HG02763 (cell line): ENCODE measurements at regions not wholly inside any gene's neighbourhood (a gene's known extent, or its start where the extent isn't known, plus 50 kb on each side); places are given as distances from the start of the nearest gene placed in this dataset.
"Not testable (repeated sequence)": the region's sequence is repeated elsewhere in the genome, so short reads cannot be mapped to it uniquely, and the experiment has no call there.

Experiments
- ATAC-seq: cut with Tn5 transposase; IDR thresholded peaks from one replicate; pipeline ENCODE4 v1.9.1; 2021; ENCODE audit warnings: mild to moderate bottlenecking, moderate library complexity; ENCODE audit not compliant: unreplicated experiment

GRCh38 chr10:108000365-108000764 is 835.9 kb upstream of the SORCS1 start:
- ATAC-seq = no peak

- ATAC-seq = no peak
These were observed 830.2 kb upstream of the SORCS1 start for GRCh38 chr10:107994621-107995270.

DNA sequence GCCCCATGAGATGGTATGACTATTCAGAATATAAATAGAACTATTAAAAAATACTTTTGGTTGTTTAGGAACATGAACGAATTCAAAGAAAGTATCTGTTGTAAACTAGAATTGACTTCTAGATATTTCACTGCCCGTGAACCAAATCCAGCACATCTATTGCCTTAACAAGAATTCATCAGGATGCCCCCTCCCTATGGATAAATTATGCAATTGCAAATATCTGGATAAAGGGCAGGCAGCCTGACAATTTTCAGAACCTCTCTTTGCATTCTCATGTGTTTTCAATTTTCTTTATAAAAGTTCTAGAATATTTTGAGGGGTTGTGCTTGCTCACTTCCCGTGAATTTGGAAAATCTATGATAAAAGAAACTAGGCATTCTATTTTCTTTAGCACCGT is 822.1 kb upstream of the SORCS1 start:
- ATAC-seq = no peak

GRCh38 chr10:107984581-107984980 is 820.1 kb upstream of the SORCS1 start:
- no peak for ATAC-seq

DNA sequence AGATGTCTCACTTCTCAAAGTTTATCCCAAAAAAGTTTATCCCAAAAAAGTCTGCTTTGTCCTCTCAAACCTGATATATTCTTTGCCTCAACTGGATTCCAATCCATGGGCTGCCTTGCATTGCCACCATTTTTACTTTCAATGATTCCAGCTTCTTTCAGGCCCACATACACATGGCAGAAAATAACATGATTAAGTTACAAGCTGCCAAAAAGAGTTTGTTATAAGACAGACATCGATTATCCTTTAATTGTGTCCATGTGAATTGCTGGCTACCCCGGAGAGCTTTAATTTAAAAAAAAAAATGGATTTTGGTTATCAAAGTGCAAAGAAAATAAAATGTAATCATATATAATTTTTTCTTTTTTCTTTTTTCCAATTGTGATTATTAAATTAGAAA is 819.6 kb upstream of the SORCS1 start:
- ATAC-seq = no peak

GRCh38 chr10:107978455-107978854 is 813.9 kb upstream of the SORCS1 start:
- no peak for ATAC-seq

DNA sequence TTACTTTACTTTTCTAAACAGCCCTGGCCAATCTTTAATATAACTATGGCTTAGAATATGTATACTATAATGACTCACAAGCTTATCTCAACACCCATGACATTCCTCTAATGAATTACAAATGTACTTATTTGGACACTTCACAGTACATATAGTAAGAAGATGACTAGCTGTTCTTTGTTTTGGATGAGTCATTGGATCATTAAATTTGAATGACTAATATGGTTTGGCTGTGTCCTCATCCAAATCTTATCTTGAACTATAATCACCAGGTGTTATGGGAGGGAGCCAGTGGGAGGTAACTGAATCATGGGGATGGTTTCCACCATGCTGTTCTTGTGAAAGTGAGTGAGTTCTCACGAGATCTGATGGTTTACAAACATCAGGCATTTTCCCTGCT is 807.5 kb upstream of the SORCS1 start:
- ATAC-seq = no peak

DNA sequence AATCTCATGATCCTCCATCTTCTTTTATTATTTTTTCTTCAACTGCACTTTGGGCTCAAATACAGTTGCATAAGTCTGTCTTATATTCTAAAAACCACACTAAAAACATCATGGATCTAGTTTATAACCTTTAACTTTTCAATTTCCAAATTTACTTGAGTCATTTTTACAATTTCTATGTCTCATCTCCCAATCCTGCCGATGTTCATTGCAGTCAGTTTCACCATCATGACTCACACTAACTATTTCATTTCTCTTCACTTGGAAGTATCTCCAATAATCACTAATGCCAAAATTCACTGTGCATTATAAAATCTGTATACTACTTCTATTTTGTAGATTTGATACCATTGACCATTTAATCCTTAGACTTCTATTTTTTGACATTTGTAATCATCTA is 806.9 kb upstream of the SORCS1 start:
- ATAC-seq = no peak

DNA sequence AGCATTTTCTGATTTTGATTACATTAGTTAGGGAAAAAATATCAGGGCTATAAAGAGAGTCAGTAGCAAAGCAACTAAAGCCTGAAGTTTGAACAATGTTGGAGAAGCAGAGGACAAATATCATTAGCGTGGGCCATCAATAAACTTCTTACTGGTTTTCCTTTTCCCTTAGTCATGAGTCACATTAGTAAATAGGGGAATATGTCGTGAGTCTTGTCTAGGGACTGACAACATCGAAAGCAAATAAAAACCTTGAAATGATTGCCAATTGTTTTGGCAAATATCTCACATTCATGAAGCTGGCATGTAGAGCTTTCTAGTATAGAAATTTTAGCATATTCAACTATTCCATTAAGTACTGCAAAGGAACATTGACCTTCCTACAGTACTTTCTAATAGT is 806.0 kb upstream of the SORCS1 start:
- ATAC-seq = no peak

GRCh38 chr10:107969936-107970335 is 805.4 kb upstream of the SORCS1 start:
- no peak for ATAC-seq

GRCh38 chr10:107966826-107967225 is 802.3 kb upstream of the SORCS1 start:
- no peak for ATAC-seq

GRCh38 chr10:107952649-107953556 is 788.4 kb upstream of the SORCS1 start:
- no peak for ATAC-seq

GRCh38 chr10:107950411-107951062 is 786.0 kb upstream of the SORCS1 start:
- not testable (repeated sequence) for ATAC-seq

- ATAC-seq = no peak
These were observed 778.3 kb upstream of the SORCS1 start for GRCh38 chr10:107942826-107943225.

- ATAC-seq = no peak
These were observed 768.6 kb upstream of the SORCS1 start for GRCh38 chr10:107933076-107933475.

GRCh38 chr10:107931808-107932207 is 767.3 kb upstream of the SORCS1 start:
- ATAC-seq = no peak

DNA sequence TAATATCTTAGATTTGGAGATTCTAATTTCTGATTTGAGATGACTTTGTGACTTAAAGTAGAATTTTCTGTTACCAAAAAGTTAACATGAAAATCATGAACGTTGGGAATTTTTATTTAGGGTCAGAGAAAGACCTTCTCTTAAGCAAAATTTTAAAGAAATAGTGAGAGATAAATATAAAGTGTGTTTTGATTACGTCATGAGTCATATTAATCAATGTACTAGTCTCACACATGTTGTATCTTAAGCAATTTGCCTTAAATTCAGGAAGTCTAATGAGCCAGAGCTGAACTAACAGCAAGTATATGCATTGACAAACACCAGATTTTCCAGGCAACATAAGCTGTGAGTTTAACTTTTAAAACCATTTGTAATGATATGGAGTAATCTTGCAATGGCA is 765.5 kb upstream of the SORCS1 start:
- ATAC-seq = no peak

DNA sequence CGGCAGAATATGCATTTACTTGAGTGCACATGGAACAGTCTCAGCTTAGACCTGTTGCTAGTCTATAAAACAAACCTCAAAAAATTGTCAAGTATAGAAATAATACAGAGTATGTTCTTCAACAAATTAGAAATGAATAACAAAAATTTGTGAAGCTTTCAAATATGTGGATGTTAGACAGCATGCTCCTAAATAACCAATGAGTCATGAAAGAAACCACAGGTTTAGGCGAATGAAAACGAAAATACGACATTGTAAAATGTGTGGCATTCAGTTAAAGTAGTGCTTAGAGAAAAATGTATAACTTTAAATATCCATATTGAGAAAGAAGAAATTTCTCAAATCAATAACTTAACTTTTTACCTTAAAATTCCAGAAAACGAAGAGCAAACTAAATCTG is 760.0 kb upstream of the SORCS1 start:
- ATAC-seq = no peak

- ATAC-seq = no peak
These were observed 755.2 kb upstream of the SORCS1 start for GRCh38 chr10:107919626-107920235.

DNA sequence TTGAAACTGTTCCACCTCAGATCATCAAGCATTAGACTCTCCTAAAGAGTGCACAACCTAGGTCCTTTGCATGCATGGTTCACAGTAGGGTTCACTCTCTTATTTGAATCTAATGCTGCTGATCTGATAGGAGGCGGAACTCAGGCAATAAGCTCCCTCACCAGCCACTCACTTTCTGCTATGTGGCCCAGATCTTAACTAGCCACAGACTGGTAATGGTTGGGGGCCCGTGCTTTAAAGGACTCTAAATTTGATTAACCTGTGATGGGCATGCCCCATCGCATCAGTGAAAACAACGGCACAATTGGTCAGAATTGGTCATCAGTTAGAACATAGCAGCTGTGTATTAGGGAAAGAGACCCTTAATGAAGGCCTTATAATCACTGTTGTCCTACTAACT is 753.7 kb upstream of the SORCS1 start:
- ATAC-seq = no peak

DNA sequence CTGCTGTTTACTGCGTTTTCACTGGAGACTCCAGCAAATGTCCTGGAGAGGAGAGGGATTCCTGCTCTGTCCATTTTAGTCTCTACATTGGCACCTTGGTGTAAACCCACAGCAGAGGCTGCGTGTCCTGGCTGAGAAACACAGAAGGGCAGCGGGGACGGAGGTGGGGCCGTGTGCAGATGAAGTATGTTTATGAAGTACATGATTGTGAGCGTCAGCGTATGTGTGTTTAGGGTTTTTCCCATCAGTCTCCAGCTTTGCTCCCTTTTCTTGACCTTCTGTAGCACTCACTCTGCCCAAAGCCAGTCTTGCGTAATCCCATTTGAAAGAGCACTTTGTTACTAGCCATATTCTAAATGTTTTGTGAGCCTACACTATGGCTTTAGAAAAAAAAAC is 750.7 kb upstream of the SORCS1 start:
- no peak for ATAC-seq
